ENCODE measurements at regions not wholly inside any gene's neighbourhood (a gene's known extent, or its start where the extent isn't known, plus 50 kb on each side); places are given as distances from the start of the nearest gene placed in this dataset.
A peak's percentile ranks its signal among the peaks of the same experiment; 100 is the strongest.

DNA sequence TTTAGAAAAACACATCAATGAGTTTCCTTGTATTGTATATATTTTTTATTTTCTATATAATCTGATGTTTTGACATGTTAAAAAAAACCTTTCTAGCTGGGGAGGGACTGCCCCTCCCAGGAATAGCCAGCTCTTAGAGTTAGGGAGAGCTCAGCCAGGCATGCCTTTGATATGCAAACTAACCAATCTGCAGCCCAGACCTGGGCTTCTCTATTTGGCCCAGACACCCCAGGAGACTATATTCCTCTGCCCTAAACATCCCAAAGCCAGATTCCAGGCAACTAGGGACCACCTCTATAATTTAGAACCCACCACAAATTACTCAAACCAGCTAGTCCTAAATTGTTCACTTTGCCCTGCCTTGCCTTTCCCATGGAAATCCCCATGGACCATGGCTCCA lies 390.9 kb upstream of the ADAMTS9 start:
- no peak for ATAC-seq
- no peak for DNase-seq
- intact Hi-C loops (cut with micrococcal nuclease), result no loop called here

DNA sequence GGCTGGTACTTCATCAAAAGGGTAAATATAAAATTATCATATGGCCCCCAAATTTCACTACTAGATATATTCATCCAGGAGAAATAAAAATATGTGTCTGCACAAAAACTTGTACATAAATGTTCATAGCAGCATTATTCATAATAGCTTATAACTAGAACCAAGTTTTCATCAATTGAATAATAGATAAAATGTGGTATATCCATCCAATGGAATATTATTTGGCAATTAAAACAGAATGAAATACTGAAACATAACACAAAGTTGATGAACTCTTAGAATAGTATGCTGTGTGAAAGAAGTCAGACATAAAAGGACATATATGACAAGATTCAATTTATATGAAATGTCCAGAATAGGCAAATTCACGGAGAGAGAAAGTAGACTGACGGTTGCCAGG lies 389.3 kb upstream of the ADAMTS9 start:
- ATAC-seq, result no peak
- DNase-seq, result no peak
- intact Hi-C loops (cut with micrococcal nuclease), result no loop called here

DNA sequence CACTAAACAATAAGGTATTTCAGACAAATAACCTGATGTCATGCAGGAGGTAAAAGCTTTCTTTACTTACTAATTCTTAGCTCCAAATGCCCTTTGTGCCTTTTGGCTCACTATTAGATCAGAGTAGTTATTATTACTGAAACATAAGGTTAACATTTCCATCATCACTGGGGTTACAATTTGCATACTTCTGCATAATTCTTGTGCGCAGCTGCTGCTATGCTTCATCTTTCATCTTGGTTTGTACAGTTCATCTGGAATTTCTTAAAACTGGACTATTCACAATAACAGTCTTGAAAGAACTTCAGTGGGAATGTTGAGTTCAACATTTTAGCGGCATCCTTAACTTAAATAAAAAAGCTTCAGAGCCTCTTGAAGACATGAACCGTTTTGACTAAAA lies 383.2 kb upstream of the ADAMTS9 start:
- intact Hi-C loops (cut with micrococcal nuclease), result no loop called here
- DNase-seq (no peak), ATAC-seq (no peak)

- no peak for ATAC-seq
- no peak for DNase-seq
- intact Hi-C loops (cut with micrococcal nuclease), result no loop called here
Measured at GRCh38 chr3:65060904-65061303, 373.1 kb upstream of the ADAMTS9 start.

- DNase-seq (no peak), ATAC-seq (no peak)
- intact Hi-C loops (cut with micrococcal nuclease), result no loop called here
Measured at GRCh38 chr3:65052101-65052500, 364.3 kb upstream of the ADAMTS9 start.

DNA sequence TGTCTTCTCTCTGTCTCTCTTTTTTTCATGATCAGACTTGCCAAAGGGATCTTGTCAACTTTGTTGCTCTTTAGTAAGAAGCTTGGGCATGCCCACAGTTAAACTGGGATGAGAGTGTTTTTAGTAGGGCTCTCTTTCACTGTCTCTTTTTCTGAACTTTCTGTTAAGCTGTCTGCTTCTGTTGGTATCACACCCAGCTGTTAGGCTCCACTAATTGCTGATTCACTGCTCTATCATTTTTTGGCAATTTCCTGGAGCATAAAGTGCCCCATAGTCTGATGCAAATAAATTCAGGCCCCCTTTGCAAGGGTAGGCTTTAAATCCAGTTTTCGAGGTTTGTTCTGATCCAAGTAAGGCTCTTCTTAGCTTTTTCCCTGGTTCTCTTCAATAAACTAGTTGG lies 360.4 kb upstream of the ADAMTS9 start:
- DNase-seq, result no peak
- intact Hi-C loops (cut with micrococcal nuclease), result no loop called here
- ATAC-seq, result no peak

DNA sequence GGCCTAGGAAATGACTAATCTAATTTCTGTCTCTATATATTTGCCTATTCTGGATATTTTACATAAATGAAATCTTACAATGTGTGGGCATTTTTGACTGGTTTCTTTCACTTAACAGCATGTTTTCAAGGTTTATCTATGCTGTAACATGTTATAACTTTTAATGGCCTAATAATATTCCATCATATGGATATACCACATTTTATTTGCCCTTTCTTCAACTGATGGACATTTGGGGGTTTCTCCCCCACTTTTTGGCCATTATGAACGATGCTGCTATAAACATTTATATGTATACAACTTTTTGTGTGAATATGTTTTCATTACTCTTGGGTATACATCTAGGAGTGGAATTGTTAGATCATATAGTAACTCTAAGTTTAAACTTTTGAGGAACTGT lies 357.3 kb upstream of the ADAMTS9 start:
- intact Hi-C loops (cut with micrococcal nuclease), result no loop called here
- no peak for ATAC-seq
- no peak for DNase-seq

DNA sequence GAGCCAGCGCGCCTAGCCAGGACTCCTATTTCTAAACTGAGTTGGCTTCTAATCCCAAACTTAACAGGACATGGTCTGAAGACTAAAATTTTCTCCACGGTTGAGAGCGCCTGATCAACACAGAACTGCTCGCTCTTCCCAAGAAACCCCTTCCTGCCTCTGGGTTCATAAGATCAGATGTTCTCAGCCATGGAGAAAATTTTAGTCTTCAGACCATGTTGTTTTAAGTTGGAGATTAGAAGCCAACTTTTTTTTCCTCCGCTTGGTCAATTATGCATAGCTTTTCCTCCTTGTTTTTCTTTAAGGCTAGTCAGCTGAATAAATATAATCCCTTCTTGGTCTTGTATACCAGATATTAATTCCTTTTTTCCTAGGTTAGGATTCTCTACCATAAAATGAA lies 356.6 kb upstream of the ADAMTS9 start:
- DNase-seq (no peak), ATAC-seq (no peak)
- intact Hi-C loops (cut with micrococcal nuclease), result no loop called here

DNA sequence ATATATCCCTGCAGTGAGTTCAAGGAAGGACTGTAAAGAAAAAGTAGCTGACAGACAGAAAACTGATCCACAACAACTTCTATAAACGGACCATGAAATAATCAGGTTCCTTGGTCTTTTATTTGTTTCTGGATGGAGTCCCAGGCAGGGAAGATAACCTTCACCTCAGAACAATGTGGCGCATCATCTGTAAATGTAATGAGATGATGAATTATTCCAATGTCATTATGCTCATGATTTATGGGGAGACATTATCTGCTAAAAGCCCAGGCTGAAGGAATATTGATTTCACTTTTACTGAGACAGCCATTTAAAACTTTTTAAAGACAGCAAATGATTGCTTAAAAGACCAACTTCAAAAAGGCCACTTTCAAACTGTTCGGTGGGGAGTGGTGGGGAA lies 354.9 kb upstream of the ADAMTS9 start:
- no peak for ATAC-seq
- intact Hi-C loops (cut with micrococcal nuclease), result no loop called here
- DNase-seq, result no peak

DNA sequence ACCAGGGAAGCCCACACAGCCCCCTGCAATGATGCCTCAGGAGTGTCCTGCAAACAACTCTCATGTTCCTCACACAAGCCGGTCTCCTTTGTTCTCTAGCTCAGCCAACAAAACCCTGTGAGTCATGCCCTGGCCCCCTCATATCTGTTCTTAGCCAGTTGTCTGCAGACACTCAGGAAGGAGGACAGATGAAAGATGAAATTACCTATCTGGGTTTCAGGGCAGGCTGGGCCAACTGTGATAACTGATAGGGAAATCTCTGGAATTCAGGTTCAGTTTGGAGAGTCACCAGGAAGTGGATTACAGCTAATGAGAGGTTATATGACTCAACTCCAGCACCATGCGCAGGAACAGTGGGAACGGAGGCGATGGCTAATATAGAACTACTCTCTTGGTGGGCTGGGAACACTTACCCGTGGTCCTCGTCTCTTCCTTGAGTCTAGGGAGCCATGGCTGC lies 352.0 kb upstream of the ADAMTS9 start:
- ATAC-seq (no peak), DNase-seq (no peak)
- intact Hi-C loops (cut with micrococcal nuclease), result no loop called here

DNA sequence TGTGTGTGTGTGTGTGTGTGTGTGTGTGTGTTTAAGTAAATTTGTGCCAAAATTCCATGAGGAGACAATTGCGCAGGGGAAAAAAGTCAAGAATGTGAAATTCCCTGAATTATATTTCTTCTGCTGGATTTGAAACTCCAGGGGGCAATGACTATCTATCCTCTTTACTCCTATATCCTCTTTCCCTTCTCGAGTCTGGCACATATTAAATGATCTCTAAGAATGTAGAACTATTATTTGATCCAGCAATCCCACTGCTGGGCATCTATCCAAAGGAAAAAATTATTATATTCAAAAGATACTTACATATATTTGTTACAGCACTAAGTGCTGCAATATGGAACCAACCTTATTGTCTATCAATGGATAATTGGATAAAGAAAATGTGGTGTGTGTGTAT lies 350.1 kb upstream of the ADAMTS9 start:
- intact Hi-C loops (cut with micrococcal nuclease), result no loop called here
- no peak for DNase-seq
- ATAC-seq, result no peak

- DNase-seq (no peak), ATAC-seq (no peak)
- intact Hi-C loops (cut with micrococcal nuclease), result no loop called here
Measured at GRCh38 chr3:65035246-65035645, 347.4 kb upstream of the ADAMTS9 start.

DNA sequence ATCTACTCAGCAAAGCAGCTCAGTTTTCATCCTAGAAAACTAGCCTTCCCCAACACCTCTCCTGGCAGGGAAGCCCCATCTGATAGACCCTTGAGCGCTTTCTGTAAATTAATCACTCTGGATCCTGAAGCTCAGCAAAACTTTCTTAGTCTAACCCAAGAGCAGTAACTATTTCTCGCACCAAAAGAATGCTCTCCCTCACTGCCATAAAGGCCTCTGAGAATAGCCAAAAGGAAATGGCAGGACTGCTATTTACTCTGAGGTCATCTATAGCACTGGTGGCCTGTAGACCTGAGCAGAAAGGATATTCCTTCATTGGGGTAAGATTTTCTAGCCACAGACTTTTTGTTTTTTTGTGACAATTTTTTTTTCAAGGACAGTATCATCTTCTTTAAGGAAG lies 345.8 kb upstream of the ADAMTS9 start:
- ATAC-seq (no peak), DNase-seq (no peak)
- intact Hi-C loops (cut with micrococcal nuclease), result no loop called here

- ATAC-seq (no peak), DNase-seq (no peak)
- intact Hi-C loops (cut with micrococcal nuclease), result no loop called here
Measured at GRCh38 chr3:65030847-65031463, 343.2 kb upstream of the ADAMTS9 start.

DNA sequence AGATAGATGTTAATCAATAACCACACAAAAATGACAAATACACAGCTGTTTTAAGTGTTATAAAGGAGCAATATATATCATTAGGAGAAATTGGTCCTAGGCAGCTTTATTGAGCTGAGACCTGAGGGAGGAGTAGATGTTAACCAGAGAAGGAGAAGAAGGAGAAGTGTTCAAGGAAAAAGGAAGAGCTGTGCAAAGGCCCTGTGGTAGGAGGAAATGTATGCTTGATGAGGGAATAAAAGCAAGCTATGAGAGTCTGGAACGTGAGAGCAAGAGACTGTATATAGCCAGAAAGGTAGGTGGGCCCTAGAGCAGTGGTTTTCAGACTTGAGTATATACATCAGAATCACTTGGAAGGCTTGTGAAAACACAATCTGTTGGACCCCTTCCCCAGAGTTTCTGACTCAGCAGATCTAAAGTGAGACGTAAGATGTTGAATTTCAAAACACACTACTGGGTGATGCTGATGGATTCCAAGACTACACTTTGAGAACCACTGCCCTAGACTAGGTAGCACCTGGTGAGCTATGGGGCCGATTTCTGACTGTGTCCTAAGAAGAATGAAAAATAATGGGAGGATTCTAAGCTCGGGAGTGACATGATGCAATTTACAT lies 342.3 kb upstream of the ADAMTS9 start:
- DNase-seq, result no peak
- intact Hi-C loops (cut with micrococcal nuclease), result no loop called here
- ATAC-seq, result no peak

GRCh38 chr3:65029130-65029529 lies 341.3 kb upstream of the ADAMTS9 start:
- intact Hi-C loops (cut with micrococcal nuclease), result no loop called here
- peak; percentile 45 for ATAC-seq
- DNase-seq, result no peak

DNA sequence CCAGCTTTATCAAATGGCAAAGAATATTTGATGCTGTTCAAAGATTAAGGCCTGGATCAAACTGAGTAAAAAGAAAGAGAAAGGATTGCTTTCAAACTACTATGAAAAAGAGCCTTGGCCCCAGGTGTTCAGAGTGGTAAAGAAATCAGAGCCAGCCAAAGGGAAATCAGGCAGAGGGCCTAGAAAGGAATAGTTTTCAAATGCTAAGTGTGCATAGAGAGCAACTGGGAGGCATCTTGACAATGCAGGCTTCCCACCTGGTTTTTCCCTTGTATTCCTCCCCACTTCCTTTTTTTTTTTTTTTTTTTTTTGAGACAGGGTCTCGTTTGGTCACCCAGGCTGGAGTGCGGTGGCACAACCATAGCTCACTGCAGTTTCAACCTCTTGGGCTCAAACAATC lies 340.2 kb upstream of the ADAMTS9 start:
- intact Hi-C loops (cut with micrococcal nuclease), result no loop called here
- DNase-seq, result no peak
- ATAC-seq, result no peak

DNA sequence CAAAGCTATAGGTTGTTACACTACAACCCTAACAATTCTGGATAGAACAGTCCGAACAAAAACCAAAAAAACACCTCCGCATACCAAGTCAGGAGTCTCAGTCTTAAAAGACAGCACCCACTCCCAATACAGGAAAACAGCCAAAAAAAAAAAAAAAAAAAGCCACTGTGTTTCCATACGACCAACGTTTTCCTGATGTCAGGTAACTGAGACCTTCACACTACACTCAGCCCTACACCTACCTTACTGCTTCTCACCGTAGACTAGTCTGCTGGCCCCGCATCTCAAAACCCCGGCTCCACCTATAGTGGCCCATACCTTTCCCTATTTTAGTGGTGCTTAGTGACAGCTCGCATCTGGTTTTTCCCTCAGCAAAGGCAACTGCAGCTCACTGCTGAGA lies 339.5 kb upstream of the ADAMTS9 start:
- no peak for DNase-seq
- intact Hi-C loops (cut with micrococcal nuclease), result no loop called here
- ATAC-seq, result no peak

DNA sequence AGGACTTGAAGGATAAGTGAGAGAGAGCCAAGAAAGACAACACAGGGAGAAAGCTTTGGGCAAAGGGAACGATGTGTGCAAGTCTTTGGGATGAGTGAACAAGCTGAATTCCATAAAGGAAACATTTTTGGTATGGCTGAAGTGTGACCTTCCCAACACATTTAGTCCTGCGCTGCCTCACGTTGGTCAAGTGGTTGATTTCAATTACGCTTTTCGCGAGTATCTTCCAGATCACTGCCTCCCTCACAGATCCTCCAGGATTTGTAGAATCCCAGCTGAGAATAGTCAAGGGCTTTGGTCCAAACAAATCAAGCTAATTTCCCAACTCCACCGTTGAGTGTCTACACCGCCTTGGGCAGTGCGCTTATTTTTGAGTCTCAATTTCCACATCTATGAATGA lies 338.4 kb upstream of the ADAMTS9 start:
- DNase-seq (no peak), ATAC-seq (no peak)
- intact Hi-C loops (cut with micrococcal nuclease), result no loop called here

DNA sequence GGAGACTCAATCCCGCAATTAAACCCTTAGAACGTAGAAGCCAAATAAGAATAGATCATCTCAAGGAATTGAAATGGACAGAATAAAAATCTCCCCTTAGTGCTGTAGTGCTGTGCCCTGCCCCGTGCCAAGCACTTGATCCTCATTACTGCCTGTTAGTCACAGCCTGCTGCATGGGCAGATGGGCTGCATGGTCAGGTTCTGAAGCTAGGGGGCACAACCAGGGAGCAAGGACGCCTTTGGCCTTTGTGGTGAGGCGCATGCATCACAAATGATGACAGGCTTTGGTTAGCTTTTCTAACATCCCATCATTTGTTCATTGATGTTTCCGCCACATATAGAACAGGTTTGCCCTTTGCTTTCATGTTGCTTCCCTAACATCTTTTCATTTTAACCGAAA lies 336.3 kb upstream of the ADAMTS9 start:
- DNase-seq, result no peak
- intact Hi-C loops (cut with micrococcal nuclease), result no loop called here
- ATAC-seq, result no peak

GRCh38 chr3:65020281-65021160 lies 332.7 kb upstream of the ADAMTS9 start:
- peak; percentile 40 for ATAC-seq
- no peak for DNase-seq
- intact Hi-C loops (cut with micrococcal nuclease), result no loop called here
